Fibroblast of lung (primary cell): ENCODE measurements at regions not wholly inside any gene's neighbourhood (a gene's known extent, or its start where the extent isn't known, plus 50 kb on each side); places are given as distances from the start of the nearest gene placed in this dataset.

ENCODE experiments used
- EZH2 ChIP-seq: IDR thresholded peaks from 2 replicates; pipeline ENCODE4 v1.5.1; 2012; ENCODE audit warnings: low read length, control low read depth, mild to moderate bottlenecking; ENCODE audit errors: missing control alignments
- TF ChIP-seq, protein P1 (sequence below), 2 donors: IDR thresholded peaks in 1 of 2; conservative IDR thresholded peaks in 1 of 2; 1 replicate in 1 of 2; 2 replicates in 1 of 2; pipeline ENCODE4 v1.5.1; 2011 to 2012; ENCODE audit warnings: low read length in 2 of 2, control low read depth in 1 of 2, inconsistent platforms in 1 of 2, low read depth in 1 of 2, mild to moderate bottlenecking in 1 of 2

DNA sequence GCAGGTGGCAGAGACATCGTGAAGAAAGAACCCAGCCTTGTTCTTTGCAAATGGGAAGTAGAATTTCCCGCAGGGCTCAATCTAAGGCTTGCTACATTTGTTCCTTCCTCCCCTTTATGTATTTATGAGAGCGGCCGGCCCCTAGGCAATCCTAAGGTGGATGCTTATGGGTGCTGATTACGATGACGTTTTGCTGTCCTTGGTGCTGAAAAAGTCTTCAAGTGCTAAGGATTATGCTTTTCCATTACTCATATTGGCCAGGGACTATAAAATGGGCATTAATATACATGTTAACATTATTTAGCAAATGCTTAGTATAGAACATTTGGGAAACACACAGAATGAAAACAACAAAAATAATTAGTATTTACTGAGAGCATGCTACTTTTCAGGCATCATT is 313.3 kb upstream of the XYLT1 start:
- TF ChIP-seq, protein P1, sequence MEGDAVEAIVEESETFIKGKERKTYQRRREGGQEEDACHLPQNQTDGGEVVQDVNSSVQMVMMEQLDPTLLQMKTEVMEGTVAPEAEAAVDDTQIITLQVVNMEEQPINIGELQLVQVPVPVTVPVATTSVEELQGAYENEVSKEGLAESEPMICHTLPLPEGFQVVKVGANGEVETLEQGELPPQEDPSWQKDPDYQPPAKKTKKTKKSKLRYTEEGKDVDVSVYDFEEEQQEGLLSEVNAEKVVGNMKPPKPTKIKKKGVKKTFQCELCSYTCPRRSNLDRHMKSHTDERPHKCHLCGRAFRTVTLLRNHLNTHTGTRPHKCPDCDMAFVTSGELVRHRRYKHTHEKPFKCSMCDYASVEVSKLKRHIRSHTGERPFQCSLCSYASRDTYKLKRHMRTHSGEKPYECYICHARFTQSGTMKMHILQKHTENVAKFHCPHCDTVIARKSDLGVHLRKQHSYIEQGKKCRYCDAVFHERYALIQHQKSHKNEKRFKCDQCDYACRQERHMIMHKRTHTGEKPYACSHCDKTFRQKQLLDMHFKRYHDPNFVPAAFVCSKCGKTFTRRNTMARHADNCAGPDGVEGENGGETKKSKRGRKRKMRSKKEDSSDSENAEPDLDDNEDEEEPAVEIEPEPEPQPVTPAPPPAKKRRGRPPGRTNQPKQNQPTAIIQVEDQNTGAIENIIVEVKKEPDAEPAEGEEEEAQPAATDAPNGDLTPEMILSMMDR (conservative IDR thresholded peaks at IDR 0.05 in 1 of 2, IDR thresholded peaks at IDR 0.05 in 1 of 2; ENCODE audit: low read depth in 1 of 2, low read length in 2 of 2) = no peak
- TF ChIP-seq EZH2 = no peak
